Body of pancreas (tissue), 4 donors: ENCODE measurements at regions not wholly inside any gene's neighbourhood (a gene's known extent, or its start where the extent isn't known, plus 50 kb on each side); places are given as distances from the start of the nearest gene placed in this dataset.

Source experiments
- ATAC-seq: fragments of 150-250 bp; one replicate; pipeline ENCODE4 v1.9.1; 2016
- DNase-seq, 4 donors: peaks; one replicate each; pipeline ENCODE4 v3.0.0-alpha.2; 2019
- H3K27ac ChIP-seq, 4 donors: fragments of 200-600 bp; sonication (generic); 1 replicate in 3 of 4; 2 replicates in 1 of 4; pipeline versions ENCODE4 v1.5.1 to v1.6.1; 2016 to 2019; ENCODE audit warnings: mild to moderate bottlenecking in 1 of 4, mixed read lengths in 1 of 4, moderate library complexity in 1 of 4
- H3K27me3 ChIP-seq, 2 donors: fragments of 200-600 bp; sonication (generic); one replicate each; pipeline ENCODE4 v1.6.0; 2016; ENCODE audit warnings: mild to moderate bottlenecking in 1 of 2
- H3K36me3 ChIP-seq, 2 donors: fragments of 200-600 bp; sonication (generic); replicated peaks in 1 of 2; 2 replicates each; pipeline ENCODE4 v1.5.1; 2016; ENCODE audit warnings: low read depth in 2 of 2; ENCODE audit not compliant: insufficient read depth in 1 of 2
- H3K4me1 ChIP-seq: fragments of 200-600 bp; sonication (generic); one replicate; pipeline ENCODE4 v1.6.0; 2016
- H3K4me3 ChIP-seq, 2 donors: fragments of 200-600 bp; sonication (generic); 1 replicate in 1 of 2; 2 replicates in 1 of 2; pipeline ENCODE4 v1.5.1; 2016 to 2019
- H3K9me3 ChIP-seq, 3 donors: fragments of 200-600 bp; sonication (generic); 1 replicate in 2 of 3; 2 replicates in 1 of 3; pipeline ENCODE4 v1.5.1; 2016
- POLR2A ChIP-seq, 3 donors: fragments of 450-650 bp; IDR thresholded peaks; one replicate each; pipeline ENCODE4 v1.6.1; 2016; ENCODE audit warnings: antibody characterized with exemption in 3 of 3, mild to moderate bottlenecking in 2 of 3
- WGBS, 2 donors: methylation state at CpG; one replicate each; pipeline ENCODE4 v1.1.5; 2017; 5-methylcytosine and 5-hydroxymethylcytosine counted together
- intact Hi-C: fragments of 100-400 bp; cut with DNase I; formaldehyde crosslinking; loops from one replicate; pipeline ENCODE4 v1.15.1; 2023
- TF ChIP-seq, protein P1 (sequence below), 7 experiments: fragments of 450-650 bp in 4 of 7; fragments of 200-600 bp in 3 of 7; sonication (generic) in 3 of 7; IDR thresholded peaks; one replicate each; pipeline ENCODE4 v1.5.1; 2016 to 2019; ENCODE audit warnings: antibody characterized with exemption in 7 of 7

DNA sequence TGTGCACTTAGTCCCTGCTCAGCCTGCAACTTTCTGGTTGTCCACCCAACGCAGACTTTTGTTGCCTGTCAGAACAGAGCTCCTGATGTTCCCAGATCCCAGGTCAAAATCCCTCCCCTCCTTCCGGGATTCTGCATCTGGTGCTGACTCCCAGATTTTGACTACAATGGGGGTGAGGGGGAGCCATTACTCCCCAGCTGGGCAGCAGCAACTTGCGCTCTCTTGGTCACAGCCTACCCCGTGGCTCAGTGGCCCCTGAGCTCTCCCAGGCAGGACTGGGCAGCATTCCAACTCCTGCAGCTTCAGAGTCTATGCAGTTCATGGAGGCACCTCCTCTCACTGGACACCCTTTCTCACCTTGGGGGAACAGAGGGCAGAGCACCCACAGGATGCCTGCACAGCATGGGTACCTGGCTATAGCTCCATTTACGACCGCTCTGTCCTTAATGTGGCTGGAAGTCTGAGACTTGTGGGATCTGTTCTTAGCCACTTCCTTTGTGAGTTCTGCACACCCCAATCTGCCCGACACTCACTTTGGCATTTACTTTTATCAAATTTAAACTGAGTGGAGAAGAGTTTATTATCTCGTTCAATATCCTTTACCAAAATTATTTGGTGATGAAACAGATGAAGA is 545.5 kb upstream of the MGMT start:
- ATAC-seq, result no peak

DNA sequence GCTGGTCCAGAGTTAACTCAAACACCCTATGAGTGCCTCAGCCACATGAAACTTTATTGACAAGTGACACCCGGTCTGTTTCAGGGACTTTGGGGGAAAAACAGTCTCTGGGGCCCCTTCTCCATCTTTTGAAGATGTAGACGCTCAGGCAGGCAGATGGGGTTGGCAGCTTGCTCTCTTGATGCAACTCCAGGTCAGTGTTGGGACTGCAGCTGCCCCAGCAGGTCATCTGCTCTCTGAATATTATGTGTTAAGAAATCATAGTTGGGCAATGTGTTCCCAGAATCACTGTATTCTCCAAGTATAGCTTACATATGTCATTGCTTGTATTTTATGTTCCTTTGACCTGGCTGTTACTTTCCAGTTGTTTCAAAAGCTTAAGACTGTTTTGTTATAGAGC is 544.9 kb upstream of the MGMT start:
- Histone ChIP-seq H3K9me3 (no peaks in the 10 kb centered on the region), H3K27ac (no peak overlapping the region), H3K4me3 (no peak overlapping the region), H3K36me3 (no peaks in the 10 kb centered on the region), H3K4me1 (peaks cover 2% of the 10 kb centered on the region), H3K27me3 (no peaks in the 10 kb centered on the region)
- DNase-seq (peak in 3 of 4 donors; percentile 18 to 29 (median 24)), ATAC-seq (peak; percentile 24)
- intact Hi-C loops, result no loop called here
- TF ChIP-seq, protein P1, sequence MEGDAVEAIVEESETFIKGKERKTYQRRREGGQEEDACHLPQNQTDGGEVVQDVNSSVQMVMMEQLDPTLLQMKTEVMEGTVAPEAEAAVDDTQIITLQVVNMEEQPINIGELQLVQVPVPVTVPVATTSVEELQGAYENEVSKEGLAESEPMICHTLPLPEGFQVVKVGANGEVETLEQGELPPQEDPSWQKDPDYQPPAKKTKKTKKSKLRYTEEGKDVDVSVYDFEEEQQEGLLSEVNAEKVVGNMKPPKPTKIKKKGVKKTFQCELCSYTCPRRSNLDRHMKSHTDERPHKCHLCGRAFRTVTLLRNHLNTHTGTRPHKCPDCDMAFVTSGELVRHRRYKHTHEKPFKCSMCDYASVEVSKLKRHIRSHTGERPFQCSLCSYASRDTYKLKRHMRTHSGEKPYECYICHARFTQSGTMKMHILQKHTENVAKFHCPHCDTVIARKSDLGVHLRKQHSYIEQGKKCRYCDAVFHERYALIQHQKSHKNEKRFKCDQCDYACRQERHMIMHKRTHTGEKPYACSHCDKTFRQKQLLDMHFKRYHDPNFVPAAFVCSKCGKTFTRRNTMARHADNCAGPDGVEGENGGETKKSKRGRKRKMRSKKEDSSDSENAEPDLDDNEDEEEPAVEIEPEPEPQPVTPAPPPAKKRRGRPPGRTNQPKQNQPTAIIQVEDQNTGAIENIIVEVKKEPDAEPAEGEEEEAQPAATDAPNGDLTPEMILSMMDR (IDR thresholded peaks at IDR 0.05), result no peak
- TF ChIP-seq POLR2A (IDR thresholded peaks at IDR 0.05), result no peak
- WGBS, 2 donors, result 34 to 57% methylated on average over 1 to 2 of the region's 2 CpGs

More for the DNA sequence above, 545.5 kb upstream of the MGMT start:
- WGBS, 2 donors, result 69 to 84% methylated on average over 7 to 8 of the region's 8 CpGs
- H3K27ac ChIP-seq, result no peak overlapping the region
- no peaks in the 10 kb centered on the region for H3K9me3 ChIP-seq
- no peak overlapping the region for H3K4me3 ChIP-seq
- no peaks in the 10 kb centered on the region for H3K36me3 ChIP-seq
- intact Hi-C loops, result no loop called here
- H3K27me3 ChIP-seq, result no peaks in the 10 kb centered on the region
- no peaks in the 10 kb centered on the region for H3K4me1 ChIP-seq
- TF ChIP-seq, protein P1 (IDR thresholded peaks at IDR 0.05), result no peak
- TF ChIP-seq POLR2A (IDR thresholded peaks at IDR 0.05), result no peak
- DNase-seq, result no peak

DNA sequence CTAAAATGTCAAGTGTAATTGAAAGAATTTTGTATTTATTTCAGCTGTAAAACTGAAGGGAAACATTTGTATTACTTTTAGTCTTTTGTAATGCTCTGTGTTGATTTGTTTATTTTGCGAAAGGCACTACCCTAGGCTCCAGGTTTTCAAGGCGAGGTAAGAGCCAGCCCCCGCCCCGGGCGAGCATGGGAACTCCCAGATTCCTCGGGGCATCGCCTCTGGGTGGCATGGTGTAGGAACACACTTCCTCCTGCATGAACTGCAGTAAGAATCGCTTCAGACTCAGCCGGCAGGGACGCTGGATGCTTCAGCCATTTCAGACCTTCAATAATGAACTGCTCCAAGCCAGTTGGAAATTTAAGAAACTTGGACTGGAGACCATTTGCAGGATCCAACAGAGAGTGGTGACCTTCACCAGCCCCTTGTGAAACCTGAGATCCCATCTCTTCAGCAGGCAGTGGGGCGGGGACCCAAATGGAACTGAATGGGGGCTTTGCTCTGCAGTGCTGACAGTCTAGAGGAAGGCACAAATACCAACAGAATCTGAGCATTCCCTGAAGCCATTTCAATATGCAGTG is 544.3 kb upstream of the MGMT start:
- ATAC-seq, result no peak
- 54 to 60% methylated on average over 9 to 11 of the region's 11 CpGs for WGBS, 2 donors
- TF ChIP-seq, protein P1 (IDR thresholded peaks at IDR 0.05), result no peak
- no peak for TF ChIP-seq POLR2A (IDR thresholded peaks at IDR 0.05)

DNA sequence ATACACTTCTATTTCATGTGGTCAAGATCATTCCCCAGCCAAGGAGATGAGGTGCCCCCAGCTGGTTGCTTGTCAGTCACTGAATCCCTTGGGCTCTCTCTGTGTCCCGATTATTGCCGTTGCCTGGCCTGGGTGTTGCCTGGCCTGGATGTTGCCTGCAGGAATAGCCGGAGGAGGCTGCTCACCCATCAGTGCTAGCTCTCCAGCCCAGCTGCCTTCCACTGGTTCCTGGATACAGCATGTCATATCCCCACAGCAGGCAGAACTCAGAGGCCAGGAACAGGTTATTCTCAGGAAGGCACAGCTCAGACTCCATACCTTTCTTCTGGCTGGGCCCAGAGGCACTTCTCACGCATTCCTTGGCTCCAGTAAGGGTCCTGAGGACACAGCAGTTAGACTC is 542.1 kb upstream of the MGMT start:
- intact Hi-C loops, result no loop called here
- H3K4me3 ChIP-seq, result no peak overlapping the region
- 95 to 100% methylated on average over 3 to 4 of the region's 4 CpGs for WGBS, 2 donors

More for the DNA sequence above, 544.3 kb upstream of the MGMT start:
- peaks cover 7% of the 10 kb centered on the region for H3K4me1 ChIP-seq
- H3K9me3 ChIP-seq, result no peaks in the 10 kb centered on the region
- no peaks in the 10 kb centered on the region for H3K36me3 ChIP-seq
- no peak overlapping the region for H3K27ac ChIP-seq
- intact Hi-C loops, result no loop called here
- no peaks in the 10 kb centered on the region for H3K27me3 ChIP-seq
- no peak for DNase-seq
- no peak overlapping the region for H3K4me3 ChIP-seq

More for the DNA sequence above, 542.1 kb upstream of the MGMT start:
- TF ChIP-seq, protein P1 (IDR thresholded peaks at IDR 0.05), result no peak
- TF ChIP-seq POLR2A (IDR thresholded peaks at IDR 0.05), result no peak
- H3K9me3 ChIP-seq, result no peaks in the 10 kb centered on the region
- DNase-seq (no peak), ATAC-seq (no peak)
- no peak overlapping the region for H3K27ac ChIP-seq
- H3K4me1 ChIP-seq, result peaks cover 24% of the 10 kb centered on the region
- no peaks in the 10 kb centered on the region for H3K27me3 ChIP-seq
- H3K36me3 ChIP-seq, result no peaks in the 10 kb centered on the region
